K562 (cell line): ENCODE measurements at regions not wholly inside any gene's neighbourhood (a gene's known extent, or its start where the extent isn't known, plus 50 kb on each side); places are given as distances from the start of the nearest gene placed in this dataset.

ENCODE experiments used
- ATAC-seq: fragments of 200-7000 bp; cut with Tn5 transposase; 3 replicates; pipeline ENCODE4 v1.9.1; 2020; ENCODE audit warnings: moderate library complexity
- BruUV-seq: library from RNA; stranded (reverse); fragments of 400-500 nt; replicated peaks from 2 replicates; lab custom pipeline; 2021; lab: Mats Ljungman, UMichigan
- CTCF ChIA-PET: fragments of 300-600 bp; formaldehyde crosslinking; extraction: SDS; loops from one replicate; lab custom pipeline; 2021; ENCODE audit warnings: low intra/inter-chr PET ratio; lab: Yijun Ruan, JAX
- POLR2A ChIA-PET: fragments of 300-600, 350-650 bp; sonication (Branson Sonifier 250); formaldehyde crosslinking; extraction: SDS; loops from one replicate; lab custom pipeline; 2021; ENCODE audit warnings: antibody characterized with exemption, inconsistent platforms; lab: Yijun Ruan, JAX
- DNase-seq, 4 experiments: peaks; one replicate each; pipeline versions ENCODE4 v3.0.0 to v3.0.0-alpha.2; 2011 to 2018; ENCODE audit warnings: low spot score in 3 of 4, mixed read lengths in 3 of 4; ENCODE audit errors: extremely low read depth in 1 of 4
- FAIRE-seq: peaks from 2 replicates; lab custom pipeline; 2011; peaks lifted over from hg19 to GRCh38; lab: Jason Lieb, UNC
- H2AFZ ChIP-seq: 2 replicates; pipeline ENCODE4 v1.6.0; 2011; ENCODE audit warnings: low read depth, low read length, control low read depth, inconsistent platforms
- H3K27ac ChIP-seq: fragments of 200-600 bp; 3 replicates; pipeline ENCODE4 v1.8.0; 2011; ENCODE audit warnings: low read depth, mild to moderate bottlenecking, control low read depth, inconsistent platforms, low read length, moderate library complexity, mixed read lengths; ENCODE audit errors: extremely low read depth
- H3K27me3 ChIP-seq, 2 experiments: fragments of 300-600 bp in 1 of 2; 2 replicates in 1 of 2; 3 replicates in 1 of 2; pipeline versions ENCODE4 v1.6.0 to v1.8.0; 2011; ENCODE audit warnings: inconsistent platforms in 2 of 2, low read length in 2 of 2, mild to moderate bottlenecking in 1 of 2, mixed read lengths in 1 of 2, moderate library complexity in 1 of 2; ENCODE audit not compliant: control insufficient read depth in 2 of 2, insufficient read depth in 2 of 2
- H3K36me3 ChIP-seq: fragments of 300-600 bp; 3 replicates; pipeline ENCODE4 v1.8.0; 2011; ENCODE audit warnings: mild to moderate bottlenecking, low read length, inconsistent platforms; ENCODE audit not compliant: control insufficient read depth, insufficient read depth
- H3K4me1 ChIP-seq, 2 experiments: fragments of 200-600 bp in 1 of 2; replicated peaks in 1 of 2; 2 replicates in 1 of 2; 3 replicates in 1 of 2; pipeline versions ENCODE4 v1.5.1 to v1.8.0; 2011; ENCODE audit warnings: inconsistent platforms in 2 of 2, low read length in 2 of 2, mild to moderate bottlenecking in 1 of 2, mixed read lengths in 1 of 2, moderate library complexity in 1 of 2; ENCODE audit not compliant: control insufficient read depth in 2 of 2, insufficient read depth in 2 of 2
- H3K4me2 ChIP-seq: 2 replicates; pipeline ENCODE4 v1.6.1; 2011; ENCODE audit warnings: low read length, control low read depth, inconsistent platforms, mixed read lengths; ENCODE audit not compliant: insufficient read depth
- H3K4me3 ChIP-seq: fragments of 200-600 bp; sonication (generic), shearing (Covaris generic); 2 replicates; pipeline ENCODE4 v1.5.1; 2016; ENCODE audit warnings: control low read depth, inconsistent platforms
- H3K79me2 ChIP-seq: fragments of 200-600 bp; 3 replicates; pipeline ENCODE4 v1.8.0; 2011; ENCODE audit warnings: low read length, inconsistent platforms; ENCODE audit not compliant: control insufficient read depth, insufficient read depth
- H3K9ac ChIP-seq, 2 experiments: 2 replicates each; pipeline versions ENCODE4 v1.6.0 to v1.6.1; 2011; ENCODE audit warnings: low read depth in 2 of 2, low read length in 2 of 2, control low read depth in 1 of 2, inconsistent platforms in 1 of 2, mild to moderate bottlenecking in 1 of 2, mixed read lengths in 1 of 2; ENCODE audit not compliant: insufficient read depth in 1 of 2
- H3K9me1 ChIP-seq: one replicate; pipeline ENCODE4 v1.6.0; 2011; ENCODE audit warnings: inconsistent platforms, mild to moderate bottlenecking, low read length, moderate library complexity; ENCODE audit not compliant: control insufficient read depth, insufficient read depth
- H3K9me3 ChIP-seq: replicated peaks from 2 replicates; pipeline ENCODE4 v1.5.1; 2011; ENCODE audit warnings: low read depth, low read length, inconsistent platforms; ENCODE audit not compliant: control insufficient read depth, insufficient read depth
- H4K20me1 ChIP-seq: replicated peaks from 2 replicates; pipeline ENCODE4 v1.6.1; 2011; ENCODE audit warnings: low read length, inconsistent platforms, mixed read lengths; ENCODE audit not compliant: control insufficient read depth, insufficient read depth
- CBX5 ChIP-seq: IDR thresholded peaks from 2 replicates; pipeline ENCODE4 v1.6.1; 2014; ENCODE audit warnings: low read depth, borderline replicate concordance
- HCFC1 ChIP-seq: IDR thresholded peaks from 2 replicates; pipeline ENCODE4 v1.6.1; 2012; ENCODE audit warnings: low read depth, low read length, improper control_type of control experiment
- HDAC6 ChIP-seq: IDR thresholded peaks from 2 replicates; pipeline ENCODE4 v1.6.1; 2012; ENCODE audit warnings: low read depth, mild to moderate bottlenecking, control low read depth, inconsistent platforms, low read length, moderate library complexity
- MYNN ChIP-seq, 2 experiments: sonication (generic); formaldehyde crosslinking in 1 of 2; IDR thresholded peaks; 2 replicates each; pipeline versions ENCODE4 v1.5.0 to v1.6.1; 2016 to 2020; ENCODE audit warnings: antibody characterized with exemption in 1 of 2, missing genetic modification reagents in 1 of 2
- POLR2AphosphoS5 ChIP-seq: IDR thresholded peaks from 2 replicates; pipeline ENCODE4 v1.6.1; 2011; ENCODE audit warnings: mild to moderate bottlenecking, low read depth, low read length, moderate library complexity; ENCODE audit not compliant: control insufficient read depth, insufficient read depth
- RBBP5 ChIP-seq: fragments of 200-600 bp; sonication (generic); IDR thresholded peaks from 2 replicates; pipeline ENCODE4 v1.6.1; 2012; ENCODE audit warnings: borderline replicate concordance, mild to moderate bottlenecking, low read length, control low read depth, inconsistent platforms; ENCODE audit not compliant: insufficient read depth, poor library complexity, severe bottlenecking
- ZNF212 ChIP-seq: fragments of 450-650 bp; formaldehyde crosslinking; IDR thresholded peaks from 2 replicates; pipeline ENCODE4 v1.4.0; 2020; ENCODE audit warnings: mild to moderate bottlenecking
- ZNF311 ChIP-seq: fragments of 250-450 bp; sonication (Bioruptor Pico); IDR thresholded peaks from 2 replicates; pipeline ENCODE4 v1.4.0; 2020; ENCODE audit warnings: mild to moderate bottlenecking, moderate library complexity
- ZNF444 ChIP-seq: fragments of 250-450 bp; sonication (Bioruptor Pico); IDR thresholded peaks from 2 replicates; pipeline ENCODE4 v1.4.0; 2020; ENCODE audit warnings: mild to moderate bottlenecking, moderate library complexity
- WGBS: fragments of 100-300 bp; shearing (Covaris generic); methylation state at CpG from one replicate; pipeline ENCODE4 v1.1.6; 2016; ENCODE audit warnings: low coverage, mixed read lengths; ENCODE audit not compliant: insufficient coverage; ENCODE audit errors: missing lambda C conversion rate; 5-methylcytosine and 5-hydroxymethylcytosine counted together
- in situ Hi-C: fragments of 300-500 bp; cut with MboI; formaldehyde crosslinking; loops from 4 replicates; pipeline ENCODE4 v1.15.0; 2018; ENCODE audit warnings: inconsistent platforms, mixed read lengths
- intact Hi-C: fragments of 100-400 bp; cut with micrococcal nuclease; formaldehyde crosslinking; loops from 2 replicates; pipeline ENCODE4 v1.14.2; 2022
- TF ChIP-seq, protein P1 (sequence below): sonication (generic); formaldehyde crosslinking; IDR thresholded peaks from 2 replicates; pipeline ENCODE4 v1.8.1; 2023; ENCODE audit warnings: mild to moderate bottlenecking, missing genetic modification reagents
- TF ChIP-seq, protein P2 (sequence below): fragments of 250-450 bp; sonication (Bioruptor Pico); IDR thresholded peaks from 2 replicates; pipeline ENCODE4 v1.4.0; 2020; ENCODE audit warnings: borderline replicate concordance

DNA sequence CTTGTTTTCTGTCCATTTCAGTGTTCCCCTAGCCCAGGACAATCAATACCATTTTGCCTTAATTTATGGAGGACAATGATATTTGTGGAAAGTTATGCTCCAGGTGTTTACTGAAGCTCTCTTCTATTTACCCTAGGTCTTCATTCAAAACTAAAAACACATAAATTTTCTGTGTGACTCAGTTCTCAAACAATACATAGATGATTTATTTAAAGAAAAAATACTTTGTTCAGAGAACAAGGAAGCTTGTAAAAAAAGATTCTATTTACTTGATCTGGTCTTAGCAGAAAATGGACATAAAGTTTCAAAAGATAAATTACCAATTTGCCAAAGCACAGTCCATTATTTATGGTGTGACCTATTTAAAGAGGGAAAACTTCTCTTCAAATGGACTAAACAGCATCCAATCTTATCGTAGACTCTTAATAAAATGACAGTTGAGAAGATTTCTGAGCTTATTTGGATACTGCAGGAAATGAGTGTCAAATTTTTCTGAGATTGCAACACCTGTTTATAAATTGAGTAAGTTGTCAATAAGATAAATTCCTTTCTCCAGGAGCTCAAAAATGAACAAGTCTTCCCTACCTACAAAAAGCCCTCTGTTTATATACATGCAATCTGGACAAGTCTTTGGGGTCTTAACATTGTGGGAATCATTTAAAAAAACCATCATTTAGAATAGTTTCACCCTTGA is 627.2 kb downstream of the PSAT1 start (continued):
- TF ChIP-seq, protein P1, sequence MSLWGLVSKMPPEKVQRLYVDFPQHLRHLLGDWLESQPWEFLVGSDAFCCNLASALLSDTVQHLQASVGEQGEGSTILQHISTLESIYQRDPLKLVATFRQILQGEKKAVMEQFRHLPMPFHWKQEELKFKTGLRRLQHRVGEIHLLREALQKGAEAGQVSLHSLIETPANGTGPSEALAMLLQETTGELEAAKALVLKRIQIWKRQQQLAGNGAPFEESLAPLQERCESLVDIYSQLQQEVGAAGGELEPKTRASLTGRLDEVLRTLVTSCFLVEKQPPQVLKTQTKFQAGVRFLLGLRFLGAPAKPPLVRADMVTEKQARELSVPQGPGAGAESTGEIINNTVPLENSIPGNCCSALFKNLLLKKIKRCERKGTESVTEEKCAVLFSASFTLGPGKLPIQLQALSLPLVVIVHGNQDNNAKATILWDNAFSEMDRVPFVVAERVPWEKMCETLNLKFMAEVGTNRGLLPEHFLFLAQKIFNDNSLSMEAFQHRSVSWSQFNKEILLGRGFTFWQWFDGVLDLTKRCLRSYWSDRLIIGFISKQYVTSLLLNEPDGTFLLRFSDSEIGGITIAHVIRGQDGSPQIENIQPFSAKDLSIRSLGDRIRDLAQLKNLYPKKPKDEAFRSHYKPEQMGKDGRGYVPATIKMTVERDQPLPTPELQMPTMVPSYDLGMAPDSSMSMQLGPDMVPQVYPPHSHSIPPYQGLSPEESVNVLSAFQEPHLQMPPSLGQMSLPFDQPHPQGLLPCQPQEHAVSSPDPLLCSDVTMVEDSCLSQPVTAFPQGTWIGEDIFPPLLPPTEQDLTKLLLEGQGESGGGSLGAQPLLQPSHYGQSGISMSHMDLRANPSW (CRISPR knock-in tag) = no peak
- TF ChIP-seq ZNF444 (CRISPR knock-in tag) (no peak), ZNF212 (CRISPR knock-in tag) (no peak), ZNF311 (CRISPR knock-in tag) (no peak)

DNA sequence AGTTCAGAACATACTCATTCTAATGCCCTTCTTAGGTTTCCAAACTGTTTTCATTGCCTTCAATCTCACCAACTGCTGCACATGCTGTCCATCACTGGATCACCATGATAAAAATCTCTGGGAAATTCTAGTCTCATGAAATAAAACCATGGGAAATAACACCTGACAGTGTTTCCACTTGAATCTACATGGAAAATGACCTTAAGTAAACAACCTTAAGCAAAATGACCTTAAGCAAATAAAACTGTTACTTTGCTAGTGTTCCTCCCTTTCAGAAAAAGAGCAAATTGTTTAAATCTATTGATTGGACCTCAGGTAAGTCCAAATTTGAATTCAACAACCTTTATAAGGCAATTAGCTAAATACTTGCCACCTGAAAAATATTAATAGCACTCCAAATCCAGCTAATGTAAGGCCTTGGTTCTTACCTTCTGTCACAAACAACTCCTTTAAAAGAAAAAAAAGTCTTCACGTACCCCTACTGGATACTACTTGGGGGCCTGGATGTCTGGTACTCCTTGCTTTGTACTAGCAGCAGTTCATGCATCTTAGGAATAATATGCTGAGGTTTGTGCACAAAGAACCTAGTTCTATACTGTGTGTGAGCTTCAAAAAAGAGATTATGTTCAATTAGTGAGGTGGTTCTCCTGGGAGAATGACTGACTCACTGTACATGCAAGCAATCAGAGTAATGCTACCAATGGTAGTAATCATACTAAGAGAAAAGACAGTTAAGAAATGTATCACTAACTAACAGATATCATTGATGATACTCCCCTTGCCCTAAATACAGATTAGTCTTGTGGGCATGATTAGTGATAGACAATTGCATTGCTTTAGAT is 630.4 kb downstream of the PSAT1 start:
- ATAC-seq = no peak
- no TSS peak for BruUV-seq
- ChIA-PET POLR2A (no interaction called here), CTCF (no interaction called here)
- Histone ChIP-seq H3K9ac (no peak overlapping the region), H3K4me1 (no peaks in the 10 kb centered on the region), H3K27me3 (no peaks in the 10 kb centered on the region), H3K79me2 (no peaks in the 10 kb centered on the region), H3K9me3 (no peaks in the 10 kb centered on the region), H3K4me2 (no peak overlapping the region), H4K20me1 (no peaks in the 10 kb centered on the region), H3K36me3 (no peaks in the 10 kb centered on the region), H3K4me3 (no peak overlapping the region), H2AFZ (no peak overlapping the region), H3K27ac (no peak overlapping the region), H3K9me1 (no peaks in the 10 kb centered on the region)
- 0% methylated on average over 1 of the region's 1 CpG for WGBS
- no peak for FAIRE-seq
- in situ Hi-C loops (no loop called here), intact Hi-C loops (no loop called here)
- DNase-seq = no peak
- TF ChIP-seq, protein P2, sequence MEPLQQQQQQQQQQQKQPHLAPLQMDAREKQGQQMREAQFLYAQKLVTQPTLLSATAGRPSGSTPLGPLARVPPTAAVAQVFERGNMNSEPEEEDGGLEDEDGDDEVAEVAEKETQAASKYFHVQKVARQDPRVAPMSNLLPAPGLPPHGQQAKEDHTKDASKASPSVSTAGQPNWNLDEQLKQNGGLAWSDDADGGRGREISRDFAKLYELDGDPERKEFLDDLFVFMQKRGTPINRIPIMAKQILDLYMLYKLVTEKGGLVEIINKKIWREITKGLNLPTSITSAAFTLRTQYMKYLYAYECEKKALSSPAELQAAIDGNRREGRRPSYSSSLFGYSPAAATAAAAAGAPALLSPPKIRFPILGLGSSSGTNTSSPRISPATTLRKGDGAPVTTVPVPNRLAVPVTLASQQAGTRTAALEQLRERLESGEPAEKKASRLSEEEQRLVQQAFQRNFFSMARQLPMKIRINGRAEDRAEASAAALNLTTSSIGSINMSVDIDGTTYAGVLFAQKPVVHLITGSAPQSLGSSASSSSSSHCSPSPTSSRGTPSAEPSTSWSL (CRISPR knock-in tag) = no peak
- no peak for TF ChIP-seq MYNN (IDR thresholded peaks at IDR 0.05)
- TF ChIP-seq MYNN (CRISPR knock-in tag; IDR thresholded peaks at IDR 0.05) = no peak
- no peak for TF ChIP-seq CBX5
- no peak for TF ChIP-seq HDAC6
- no peak for TF ChIP-seq RBBP5
- no peak for TF ChIP-seq POLR2AphosphoS5
- no peak for TF ChIP-seq HCFC1
